ENCODE measurements at regions not wholly inside any gene's neighbourhood (a gene's known extent, or its start where the extent isn't known, plus 50 kb on each side); places are given as distances from the start of the nearest gene placed in this dataset.

DNA sequence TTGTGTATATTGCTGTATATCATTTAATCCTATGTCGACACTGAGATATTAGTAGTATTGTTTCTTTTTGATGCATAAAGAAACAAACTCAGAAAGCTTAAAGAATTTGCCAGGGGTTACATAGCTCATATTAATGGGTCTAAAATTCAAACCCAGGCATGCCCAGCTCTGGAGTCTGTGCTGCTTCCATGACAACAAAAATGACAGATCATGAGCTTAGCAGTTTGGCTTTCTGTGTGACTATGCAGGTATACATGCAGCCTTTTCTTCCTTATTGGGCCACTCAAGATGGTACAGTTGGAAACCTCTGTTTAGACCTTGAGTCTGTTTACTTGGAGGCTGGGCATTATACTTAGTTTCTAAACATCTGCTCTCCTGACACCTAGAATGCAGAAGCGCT, 220.5 kb upstream of the TENM4 start:
- Histone ChIP-seq H3K36me3 (ENCODE audit: control insufficient read depth in 2 of 4, insufficient read depth in 4 of 4, low read length in 3 of 4) (no peaks in the 10 kb centered on the region), H2AK5ac (ENCODE audit: low read depth, low read length) (no peak overlapping the region), H3K9ac (replicated peaks in 1 of 4; ENCODE audit: extremely low read depth in 1 of 4, low read depth in 3 of 4, low read length in 3 of 4) (no peak overlapping the region), H4K5ac (ENCODE audit: insufficient read length, low read depth, low read length) (no peak overlapping the region), H3K79me1 (ENCODE audit: low read depth, low read length) (no peaks in the 10 kb centered on the region), H3K18ac (ENCODE audit: extremely low read depth, low read length) (no peak overlapping the region), H2BK120ac (replicated peaks; ENCODE audit: low read depth, low read length) (no peak overlapping the region), H3K27me3 (replicated peaks in 1 of 4; ENCODE audit: control insufficient read depth in 3 of 4, extremely low read depth in 1 of 4, insufficient read depth in 3 of 4, low read length in 3 of 4) (no peaks in the 10 kb centered on the region), H3K56ac (replicated peaks; ENCODE audit: insufficient read length, low read depth, low read length) (no peak overlapping the region), H3K27ac (ENCODE audit: low read depth, low read length) (no peak overlapping the region), H3K4me3 (ENCODE audit: extremely low read depth in 1 of 4, insufficient read depth in 2 of 4, low read depth in 3 of 4, low read length in 4 of 4) (no peak overlapping the region), H3K14ac (ENCODE audit: insufficient read length) (no peak overlapping the region), H4K91ac (replicated peaks; ENCODE audit: insufficient read length, low read length) (no peak overlapping the region), H3K9me3 (ENCODE audit: insufficient read depth in 2 of 2, low read depth in 1 of 2, low read length in 1 of 2) (no peaks in the 10 kb centered on the region), H4K8ac (ENCODE audit: extremely low read depth, insufficient read depth, low read length) (no peak overlapping the region), H2BK20ac (ENCODE audit: low read length) (no peak overlapping the region), H2AFZ (ENCODE audit: low read length) (no peak overlapping the region), H3K23me2 (ENCODE audit: low read depth, low read length) (no peaks in the 10 kb centered on the region), H3K79me2 (ENCODE audit: control insufficient read depth in 1 of 2, insufficient read depth in 2 of 2, low read length in 2 of 2) (no peaks in the 10 kb centered on the region), H2BK5ac (ENCODE audit: low read depth, low read length) (no peak overlapping the region), H3K4me1 (replicated peaks in 1 of 4; ENCODE audit: control insufficient read depth in 3 of 4, insufficient read depth in 4 of 4, low read length in 3 of 4) (peaks cover 0 to 3% (median 0%) of the 10 kb centered on the region in 4 experiments; a peak in 1 of 7 replicates), H2BK15ac (ENCODE audit: low read length) (no peak overlapping the region), H3K23ac (ENCODE audit: insufficient read length) (no peak overlapping the region), H3K4me2 (ENCODE audit: insufficient read depth in 1 of 2, low read depth in 2 of 2, low read length in 2 of 2) (no peak overlapping the region), H4K20me1 (replicated peaks in 1 of 2; ENCODE audit: control insufficient read depth in 1 of 2, insufficient read depth in 2 of 2, low read length in 2 of 2) (no peaks in the 10 kb centered on the region), H3K4ac (replicated peaks; ENCODE audit: insufficient read length, low read depth, low read length) (no peak overlapping the region), H2BK12ac (ENCODE audit: low read depth, low read length) (no peak overlapping the region)
- ChIA-PET CTCF (ENCODE audit: partially characterized antibody) (no interaction called here), POLR2A (ENCODE audit: partially characterized antibody) (no interaction called here)
- FAIRE-seq (no peak), DNase-seq (ENCODE audit: low read depth in 1 of 2, low spot score in 2 of 2) (no peak)
- 45% methylated on average over 2 of the region's 2 CpGs; no CpG with 5 or more reads in 1 of the 2 experiments for WGBS, 2 experiments (ENCODE audit: extremely low coverage in 1 of 2, insufficient coverage in 1 of 2, insufficient read length in 1 of 2, insufficient replicate concordance in 2 of 2, low coverage in 1 of 2, low lambda C conversion rate in 2 of 2, missing lambda C conversion rate in 1 of 2)
- no peak for TF ChIP-seq SP1 (IDR thresholded peaks at IDR 0.05; ENCODE audit: low read depth, low read length)
- TF ChIP-seq, protein P1, sequence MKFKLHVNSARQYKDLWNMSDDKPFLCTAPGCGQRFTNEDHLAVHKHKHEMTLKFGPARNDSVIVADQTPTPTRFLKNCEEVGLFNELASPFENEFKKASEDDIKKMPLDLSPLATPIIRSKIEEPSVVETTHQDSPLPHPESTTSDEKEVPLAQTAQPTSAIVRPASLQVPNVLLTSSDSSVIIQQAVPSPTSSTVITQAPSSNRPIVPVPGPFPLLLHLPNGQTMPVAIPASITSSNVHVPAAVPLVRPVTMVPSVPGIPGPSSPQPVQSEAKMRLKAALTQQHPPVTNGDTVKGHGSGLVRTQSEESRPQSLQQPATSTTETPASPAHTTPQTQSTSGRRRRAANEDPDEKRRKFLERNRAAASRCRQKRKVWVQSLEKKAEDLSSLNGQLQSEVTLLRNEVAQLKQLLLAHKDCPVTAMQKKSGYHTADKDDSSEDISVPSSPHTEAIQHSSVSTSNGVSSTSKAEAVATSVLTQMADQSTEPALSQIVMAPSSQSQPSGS (IDR thresholded peaks at IDR 0.05; ENCODE audit: low read length) = no peak
- TF ChIP-seq SIX5 (IDR thresholded peaks at IDR 0.05; ENCODE audit: low read depth, low read length) = no peak
- no peak for TF ChIP-seq KDM4A (IDR thresholded peaks at IDR 0.05; ENCODE audit: low read depth, low read length, severe bottlenecking)
- TF ChIP-seq SIRT6 (IDR thresholded peaks at IDR 0.05; ENCODE audit: low read length) = no peak
- no peak for TF ChIP-seq NANOG (IDR thresholded peaks at IDR 0.05; ENCODE audit: insufficient read depth, low read depth, low read length, poor library complexity, severe bottlenecking)
- no peak for TF ChIP-seq ZNF274 (IDR thresholded peaks at IDR 0.05; ENCODE audit: borderline replicate concordance, extremely low read depth, low read length)
- no peak for TF ChIP-seq CBX8 (IDR thresholded peaks at IDR 0.05; ENCODE audit: borderline replicate concordance, low read depth, low read length)
- no peak for TF ChIP-seq TBP (IDR thresholded peaks at IDR 0.05; ENCODE audit: low read depth, low read length)
- no peak for TF ChIP-seq MAFK (IDR thresholded peaks at IDR 0.05; ENCODE audit: low read depth, low read length)
- no peak for TF ChIP-seq SRF (IDR thresholded peaks at IDR 0.05; ENCODE audit: low read depth, low read length)
- no peak for TF ChIP-seq FOSL1 (IDR thresholded peaks at IDR 0.05; ENCODE audit: insufficient read depth, low read depth, low read length)
- no peak for TF ChIP-seq RAD21 (IDR thresholded peaks at IDR 0.05 in 1 of 2, conservative IDR thresholded peaks at IDR 0.05 in 1 of 2; ENCODE audit: low read depth in 2 of 2, low read length in 2 of 2)
- TF ChIP-seq BACH1 (IDR thresholded peaks at IDR 0.05; ENCODE audit: low read length) = no peak

Measured in H1 (cell line).